K562 (cell line): ENCODE measurements at regions not wholly inside any gene's neighbourhood (a gene's known extent, or its start where the extent isn't known, plus 50 kb on each side); places are given as distances from the start of the nearest gene placed in this dataset.

ENCODE experiments used
- ATAC-seq: fragments of 200-7000 bp; cut with Tn5 transposase; 3 replicates; pipeline ENCODE4 v1.9.1; 2020; ENCODE audit warnings: moderate library complexity
- BruUV-seq: library from RNA; stranded (reverse); fragments of 400-500 nt; replicated peaks from 2 replicates; lab custom pipeline; 2021; lab: Mats Ljungman, UMichigan
- CTCF ChIA-PET: fragments of 300-600 bp; formaldehyde crosslinking; extraction: SDS; loops from one replicate; lab custom pipeline; 2021; ENCODE audit warnings: low intra/inter-chr PET ratio; lab: Yijun Ruan, JAX
- POLR2A ChIA-PET: fragments of 300-600, 350-650 bp; sonication (Branson Sonifier 250); formaldehyde crosslinking; extraction: SDS; loops from one replicate; lab custom pipeline; 2021; ENCODE audit warnings: antibody characterized with exemption, inconsistent platforms; lab: Yijun Ruan, JAX
- DNase-seq, 4 experiments: peaks; one replicate each; pipeline versions ENCODE4 v3.0.0 to v3.0.0-alpha.2; 2011 to 2018; ENCODE audit warnings: low spot score in 3 of 4, mixed read lengths in 3 of 4; ENCODE audit errors: extremely low read depth in 1 of 4
- FAIRE-seq: peaks from 2 replicates; lab custom pipeline; 2011; peaks lifted over from hg19 to GRCh38; lab: Jason Lieb, UNC
- H2AFZ ChIP-seq: 2 replicates; pipeline ENCODE4 v1.6.0; 2011; ENCODE audit warnings: low read depth, low read length, control low read depth, inconsistent platforms
- H3K27ac ChIP-seq: fragments of 200-600 bp; 3 replicates; pipeline ENCODE4 v1.8.0; 2011; ENCODE audit warnings: low read depth, mild to moderate bottlenecking, control low read depth, inconsistent platforms, low read length, moderate library complexity, mixed read lengths; ENCODE audit errors: extremely low read depth
- H3K27me3 ChIP-seq, 2 experiments: fragments of 300-600 bp in 1 of 2; 2 replicates in 1 of 2; 3 replicates in 1 of 2; pipeline versions ENCODE4 v1.6.0 to v1.8.0; 2011; ENCODE audit warnings: inconsistent platforms in 2 of 2, low read length in 2 of 2, mild to moderate bottlenecking in 1 of 2, mixed read lengths in 1 of 2, moderate library complexity in 1 of 2; ENCODE audit not compliant: control insufficient read depth in 2 of 2, insufficient read depth in 2 of 2
- H3K36me3 ChIP-seq: fragments of 300-600 bp; 3 replicates; pipeline ENCODE4 v1.8.0; 2011; ENCODE audit warnings: mild to moderate bottlenecking, low read length, inconsistent platforms; ENCODE audit not compliant: control insufficient read depth, insufficient read depth
- H3K4me1 ChIP-seq, 2 experiments: fragments of 200-600 bp in 1 of 2; replicated peaks in 1 of 2; 2 replicates in 1 of 2; 3 replicates in 1 of 2; pipeline versions ENCODE4 v1.5.1 to v1.8.0; 2011; ENCODE audit warnings: inconsistent platforms in 2 of 2, low read length in 2 of 2, mild to moderate bottlenecking in 1 of 2, mixed read lengths in 1 of 2, moderate library complexity in 1 of 2; ENCODE audit not compliant: control insufficient read depth in 2 of 2, insufficient read depth in 2 of 2
- H3K4me2 ChIP-seq: 2 replicates; pipeline ENCODE4 v1.6.1; 2011; ENCODE audit warnings: low read length, control low read depth, inconsistent platforms, mixed read lengths; ENCODE audit not compliant: insufficient read depth
- H3K4me3 ChIP-seq: fragments of 200-600 bp; sonication (generic), shearing (Covaris generic); 2 replicates; pipeline ENCODE4 v1.5.1; 2016; ENCODE audit warnings: control low read depth, inconsistent platforms
- H3K79me2 ChIP-seq: fragments of 200-600 bp; 3 replicates; pipeline ENCODE4 v1.8.0; 2011; ENCODE audit warnings: low read length, inconsistent platforms; ENCODE audit not compliant: control insufficient read depth, insufficient read depth
- H3K9ac ChIP-seq, 2 experiments: 2 replicates each; pipeline versions ENCODE4 v1.6.0 to v1.6.1; 2011; ENCODE audit warnings: low read depth in 2 of 2, low read length in 2 of 2, control low read depth in 1 of 2, inconsistent platforms in 1 of 2, mild to moderate bottlenecking in 1 of 2, mixed read lengths in 1 of 2; ENCODE audit not compliant: insufficient read depth in 1 of 2
- H3K9me1 ChIP-seq: one replicate; pipeline ENCODE4 v1.6.0; 2011; ENCODE audit warnings: inconsistent platforms, mild to moderate bottlenecking, low read length, moderate library complexity; ENCODE audit not compliant: control insufficient read depth, insufficient read depth
- H3K9me3 ChIP-seq: replicated peaks from 2 replicates; pipeline ENCODE4 v1.5.1; 2011; ENCODE audit warnings: low read depth, low read length, inconsistent platforms; ENCODE audit not compliant: control insufficient read depth, insufficient read depth
- H4K20me1 ChIP-seq: replicated peaks from 2 replicates; pipeline ENCODE4 v1.6.1; 2011; ENCODE audit warnings: low read length, inconsistent platforms, mixed read lengths; ENCODE audit not compliant: control insufficient read depth, insufficient read depth
- DIDO1 ChIP-seq: fragments of 450-650 bp; IDR thresholded peaks from 2 replicates; pipeline ENCODE4 v1.6.1; 2016; ENCODE audit warnings: low read depth, missing biosample characterization, missing genetic modification characterization
- GTF2A2 ChIP-seq: IDR thresholded peaks from 2 replicates; pipeline ENCODE4 v1.6.1; 2016; ENCODE audit warnings: mild to moderate bottlenecking, missing genetic modification characterization, missing compliant biosample characterization
- MED1 ChIP-seq: sonication (generic); formaldehyde crosslinking; IDR thresholded peaks from 2 replicates; pipeline ENCODE4 v1.8.1; 2023; ENCODE audit warnings: missing genetic modification reagents, borderline replicate concordance
- MYNN ChIP-seq, 2 experiments: sonication (generic); formaldehyde crosslinking in 1 of 2; IDR thresholded peaks; 2 replicates each; pipeline versions ENCODE4 v1.5.0 to v1.6.1; 2016 to 2020; ENCODE audit warnings: antibody characterized with exemption in 1 of 2, missing genetic modification reagents in 1 of 2
- NFRKB ChIP-seq: fragments of 450-650 bp; IDR thresholded peaks from 2 replicates; pipeline ENCODE4 v1.6.1; 2016; ENCODE audit warnings: low read depth
- WGBS: fragments of 100-300 bp; shearing (Covaris generic); methylation state at CpG from one replicate; pipeline ENCODE4 v1.1.6; 2016; ENCODE audit warnings: low coverage, mixed read lengths; ENCODE audit not compliant: insufficient coverage; ENCODE audit errors: missing lambda C conversion rate; 5-methylcytosine and 5-hydroxymethylcytosine counted together
- in situ Hi-C: fragments of 300-500 bp; cut with MboI; formaldehyde crosslinking; loops from 4 replicates; pipeline ENCODE4 v1.15.0; 2018; ENCODE audit warnings: inconsistent platforms, mixed read lengths
- intact Hi-C: fragments of 100-400 bp; cut with micrococcal nuclease; formaldehyde crosslinking; loops from 2 replicates; pipeline ENCODE4 v1.14.2; 2022

GRCh38 chr10:124252097-124252715 is 158.8 kb upstream of the CHST15 start:
- no peaks in the 10 kb centered on the region for H4K20me1 ChIP-seq
- ChIA-PET POLR2A (interaction anchor here (0.7 to 1.2 kb wide), 3 partner anchors 8 to 597 kb away, joined by 3 to 4 read pairs (median 3); no protein-coding TSS in a partner anchor), CTCF (no interaction called here)
- DNase-seq (no peak), FAIRE-seq (no peak), ATAC-seq (no peak)
- H3K27me3 ChIP-seq = peaks cover 0 to 5% of the 10 kb centered on the region in 2 experiments; a peak in 1 of 5 replicates
- no peak overlapping the region for H3K9ac ChIP-seq
- no peak for TF ChIP-seq NFRKB
- TF ChIP-seq DIDO1 = no peak
- TF ChIP-seq GTF2A2 = no peak
- H3K4me1 ChIP-seq = no peaks in the 10 kb centered on the region
- 1% methylated on average over 8 of the region's 8 CpGs for WGBS
- H2AFZ ChIP-seq = no peak overlapping the region
- no peaks in the 10 kb centered on the region for H3K79me2 ChIP-seq
- BruUV-seq = no TSS peak
- H3K4me2 ChIP-seq = no peak overlapping the region
- no peaks in the 10 kb centered on the region for H3K9me1 ChIP-seq
- intact Hi-C loops = loop anchor here (10.0 kb wide), 1 partner anchor 133 kb away; no protein-coding TSS in a partner anchor
- no peak overlapping the region for H3K27ac ChIP-seq
- no peaks in the 10 kb centered on the region for H3K36me3 ChIP-seq
- H3K4me3 ChIP-seq = no peak overlapping the region
- H3K9me3 ChIP-seq = no peaks in the 10 kb centered on the region
- in situ Hi-C loops = loop anchor here (25.0 kb wide), 1 partner anchor 785 kb away; no protein-coding TSS in a partner anchor

- CTCF ChIA-PET = no interaction called here
- H3K79me2 ChIP-seq = no peaks in the 10 kb centered on the region
- H3K4me1 ChIP-seq = no peaks in the 10 kb centered on the region
- no peak overlapping the region for H3K27ac ChIP-seq
- H3K4me2 ChIP-seq = no peak overlapping the region
- H3K9me1 ChIP-seq = no peaks in the 10 kb centered on the region
- intact Hi-C loops = loop anchor here (10.0 kb wide), 1 partner anchor 133 kb away; no protein-coding TSS in a partner anchor
- ATAC-seq = no peak
- WGBS = 0% methylated on average over 4 of the region's 4 CpGs
- no peak for TF ChIP-seq MYNN (IDR thresholded peaks at IDR 0.05)
- TF ChIP-seq MYNN (CRISPR knock-in tag; IDR thresholded peaks at IDR 0.05) = no peak
- no peak for TF ChIP-seq MED1 (CRISPR knock-in tag)
- TF ChIP-seq, all 486 proteins: peak for 0
- DNase-seq = no peak
- BruUV-seq = no TSS peak
- no peak for FAIRE-seq
- H3K9me3 ChIP-seq = no peaks in the 10 kb centered on the region
- POLR2A ChIA-PET = interaction anchor here (0.7 to 1.2 kb wide), 3 partner anchors 28 to 596 kb away, joined by 3 read pairs; no protein-coding TSS in a partner anchor
- H2AFZ ChIP-seq = no peak overlapping the region
- H3K36me3 ChIP-seq = no peaks in the 10 kb centered on the region
- peaks cover 0 to 5% of the 10 kb centered on the region in 2 experiments; a peak in 1 of 5 replicates for H3K27me3 ChIP-seq
- in situ Hi-C loops = loop anchor here (25.0 kb wide), 1 partner anchor 786 kb away; no protein-coding TSS in a partner anchor
- no peaks in the 10 kb centered on the region for H4K20me1 ChIP-seq
- H3K4me3 ChIP-seq = no peak overlapping the region
- no peak overlapping the region for H3K9ac ChIP-seq
Measured at GRCh38 chr10:124251317-124252065, 158.1 kb upstream of the CHST15 start.
